HepG2 (cell line): ENCODE measurements at regions not wholly inside any gene's neighbourhood (a gene's known extent, or its start where the extent isn't known, plus 50 kb on each side); places are given as distances from the start of the nearest gene placed in this dataset.

Experiments
- FOXA1 ChIP-seq, 2 experiments: fragments of 450-650 bp in 1 of 2; sonication (generic) in 1 of 2; formaldehyde crosslinking in 1 of 2; IDR thresholded peaks; 2 replicates each; pipeline versions ENCODE4 v1.4.0 to v1.6.1; 2016 to 2020; ENCODE audit warnings: missing genetic modification reagents in 1 of 2
- HOXA9 ChIP-seq: sonication (generic); formaldehyde crosslinking; IDR thresholded peaks from 2 replicates; pipeline ENCODE4 v1.8.1; 2022; ENCODE audit warnings: missing genetic modification reagents, mild to moderate bottlenecking, moderate library complexity, borderline replicate concordance
- TBX2 ChIP-seq: sonication (generic); formaldehyde crosslinking; IDR thresholded peaks from 2 replicates; pipeline ENCODE4 v1.5.0; 2020; ENCODE audit warnings: missing genetic modification reagents, mild to moderate bottlenecking, borderline replicate concordance
- ZBTB33 ChIP-seq: sonication (generic); formaldehyde crosslinking; IDR thresholded peaks from 2 replicates; pipeline ENCODE4 v1.4.0; 2020; ENCODE audit warnings: missing genetic modification reagents
- ZBTB40 ChIP-seq, 2 experiments: fragments of 450-650 bp in 1 of 2; sonication (generic) in 1 of 2; formaldehyde crosslinking in 1 of 2; IDR thresholded peaks; 2 replicates each; pipeline versions ENCODE4 v1.6.1 to v1.8.0; 2016 to 2022; ENCODE audit warnings: antibody characterized with exemption in 1 of 2, mild to moderate bottlenecking in 1 of 2, missing genetic modification reagents in 1 of 2
- ZNF562 ChIP-seq: sonication (generic); formaldehyde crosslinking; IDR thresholded peaks from 2 replicates; pipeline ENCODE4 v1.8.0; 2022; ENCODE audit warnings: missing genetic modification reagents, borderline replicate concordance
- ZNF782 ChIP-seq: sonication (generic); formaldehyde crosslinking; IDR thresholded peaks from 2 replicates; pipeline ENCODE4 v1.4.0; 2020; ENCODE audit warnings: missing genetic modification reagents, mild to moderate bottlenecking, borderline replicate concordance

GRCh38 chr10:44209811-44210210 is 175.1 kb downstream of the CXCL12 start (continued):
- TF ChIP-seq ZBTB40 (IDR thresholded peaks at IDR 0.05) = no peak
- TF ChIP-seq ZBTB40 (CRISPR knock-in tag; IDR thresholded peaks at IDR 0.05) = no peak
- no peak for TF ChIP-seq FOXA1 (IDR thresholded peaks at IDR 0.05)
- TF ChIP-seq FOXA1 (CRISPR knock-in tag; IDR thresholded peaks at IDR 0.05) = no peak
- no peak for TF ChIP-seq TBX2 (CRISPR knock-in tag)
- no peak for TF ChIP-seq ZBTB33 (CRISPR knock-in tag)
- no peak for TF ChIP-seq ZNF782
- no peak for TF ChIP-seq HOXA9 (CRISPR knock-in tag)
- no peak for TF ChIP-seq ZNF562 (CRISPR knock-in tag)
- TF ChIP-seq, all 625 proteins: peak for 0
